HepG2 (cell line): ENCODE measurements at regions not wholly inside any gene's neighbourhood (a gene's known extent, or its start where the extent isn't known, plus 50 kb on each side); places are given as distances from the start of the nearest gene placed in this dataset.

Source experiments
- EZH2 ChIP-seq: conservative IDR thresholded peaks from 2 replicates; pipeline ENCODE4 v1.6.1; 2012; ENCODE audit warnings: mild to moderate bottlenecking, low read depth, low read length, moderate library complexity
- HHEX ChIP-seq: IDR thresholded peaks from 2 replicates; pipeline ENCODE4 v1.6.1; 2016; ENCODE audit warnings: control low read depth
- HIVEP1 ChIP-seq: sonication (generic); formaldehyde crosslinking; IDR thresholded peaks from 2 replicates; pipeline ENCODE4 v1.4.0; 2020; ENCODE audit warnings: mild to moderate bottlenecking, missing genetic modification reagents
- JUN ChIP-seq: sonication (generic); formaldehyde crosslinking; IDR thresholded peaks from 2 replicates; pipeline ENCODE4 v1.4.0; 2020; ENCODE audit warnings: mild to moderate bottlenecking, missing genetic modification reagents
- RAD21 ChIP-seq: fragments of 450-650 bp; formaldehyde crosslinking; IDR thresholded peaks from 2 replicates; pipeline ENCODE4 v1.5.0; 2020; ENCODE audit warnings: mild to moderate bottlenecking
- TAF1 ChIP-seq: sonication (generic); formaldehyde crosslinking; IDR thresholded peaks from 2 replicates; pipeline ENCODE4 v1.4.0; 2020; ENCODE audit warnings: missing genetic modification reagents
- TBP ChIP-seq: sonication (generic); formaldehyde crosslinking; IDR thresholded peaks from 2 replicates; pipeline ENCODE4 v1.5.0; 2020; ENCODE audit warnings: missing genetic modification reagents
- ZNF724P ChIP-seq: sonication (generic); formaldehyde crosslinking; IDR thresholded peaks from 2 replicates; pipeline ENCODE4 v1.8.0; 2022; ENCODE audit warnings: missing genetic modification reagents, borderline replicate concordance
- TF ChIP-seq, protein P1 (sequence below): sonication (generic); formaldehyde crosslinking; IDR thresholded peaks from 2 replicates; pipeline ENCODE4 v1.5.1; 2020; ENCODE audit warnings: missing genetic modification reagents, mild to moderate bottlenecking, borderline replicate concordance
- TF ChIP-seq, protein P2 (sequence below): sonication (generic); formaldehyde crosslinking; IDR thresholded peaks from 2 replicates; pipeline ENCODE4 v1.9.0; 2021; ENCODE audit warnings: missing genetic modification reagents, borderline replicate concordance

DNA sequence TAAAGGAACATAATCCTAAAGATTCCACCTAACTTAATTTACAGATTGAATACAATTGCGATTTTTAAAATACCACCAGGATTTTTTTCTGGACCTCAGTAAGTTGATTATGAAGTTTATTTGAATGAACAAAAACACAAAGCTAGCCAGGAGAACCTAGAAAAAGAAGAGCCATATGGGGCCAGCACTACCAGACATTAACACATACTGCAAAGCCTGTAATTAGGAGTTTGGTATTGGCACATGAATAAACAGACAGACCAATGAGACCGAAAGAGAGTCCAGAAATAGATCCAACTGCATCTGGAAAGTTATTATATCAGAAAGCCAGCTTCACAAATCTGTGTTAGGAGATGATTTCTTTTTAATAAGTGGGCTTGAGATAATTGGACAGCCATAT, 105.5 kb upstream of the CHST15 start:
- TF ChIP-seq EZH2 (no peak), JUN (CRISPR knock-in tag) (no peak), HIVEP1 (CRISPR knock-in tag) (no peak), ZNF724P (CRISPR knock-in tag) (no peak), TAF1 (no peak), HHEX (CRISPR knock-in tag) (no peak), RAD21 (CRISPR knock-in tag) (no peak), TBP (no peak)
- TF ChIP-seq, protein P1, sequence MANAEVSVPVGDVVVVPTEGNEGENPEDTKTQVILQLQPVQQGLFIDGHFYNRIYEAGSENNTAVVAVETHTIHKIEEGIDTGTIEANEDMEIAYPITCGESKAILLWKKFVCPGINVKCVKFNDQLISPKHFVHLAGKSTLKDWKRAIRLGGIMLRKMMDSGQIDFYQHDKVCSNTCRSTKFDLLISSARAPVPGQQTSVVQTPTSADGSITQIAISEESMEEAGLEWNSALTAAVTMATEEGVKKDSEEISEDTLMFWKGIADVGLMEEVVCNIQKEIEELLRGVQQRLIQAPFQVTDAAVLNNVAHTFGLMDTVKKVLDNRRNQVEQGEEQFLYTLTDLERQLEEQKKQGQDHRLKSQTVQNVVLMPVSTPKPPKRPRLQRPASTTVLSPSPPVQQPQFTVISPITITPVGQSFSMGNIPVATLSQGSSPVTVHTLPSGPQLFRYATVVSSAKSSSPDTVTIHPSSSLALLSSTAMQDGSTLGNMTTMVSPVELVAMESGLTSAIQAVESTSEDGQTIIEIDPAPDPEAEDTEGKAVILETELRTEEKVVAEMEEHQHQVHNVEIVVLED (CRISPR knock-in tag): no peak
- TF ChIP-seq, protein P2, sequence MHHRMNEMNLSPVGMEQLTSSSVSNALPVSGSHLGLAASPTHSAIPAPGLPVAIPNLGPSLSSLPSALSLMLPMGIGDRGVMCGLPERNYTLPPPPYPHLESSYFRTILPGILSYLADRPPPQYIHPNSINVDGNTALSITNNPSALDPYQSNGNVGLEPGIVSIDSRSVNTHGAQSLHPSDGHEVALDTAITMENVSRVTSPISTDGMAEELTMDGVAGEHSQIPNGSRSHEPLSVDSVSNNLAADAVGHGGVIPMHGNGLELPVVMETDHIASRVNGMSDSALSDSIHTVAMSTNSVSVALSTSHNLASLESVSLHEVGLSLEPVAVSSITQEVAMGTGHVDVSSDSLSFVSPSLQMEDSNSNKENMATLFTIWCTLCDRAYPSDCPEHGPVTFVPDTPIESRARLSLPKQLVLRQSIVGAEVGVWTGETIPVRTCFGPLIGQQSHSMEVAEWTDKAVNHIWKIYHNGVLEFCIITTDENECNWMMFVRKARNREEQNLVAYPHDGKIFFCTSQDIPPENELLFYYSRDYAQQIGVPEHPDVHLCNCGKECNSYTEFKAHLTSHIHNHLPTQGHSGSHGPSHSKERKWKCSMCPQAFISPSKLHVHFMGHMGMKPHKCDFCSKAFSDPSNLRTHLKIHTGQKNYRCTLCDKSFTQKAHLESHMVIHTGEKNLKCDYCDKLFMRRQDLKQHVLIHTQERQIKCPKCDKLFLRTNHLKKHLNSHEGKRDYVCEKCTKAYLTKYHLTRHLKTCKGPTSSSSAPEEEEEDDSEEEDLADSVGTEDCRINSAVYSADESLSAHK (CRISPR knock-in tag): no peak
